SK-N-SH treated with all-trans-retinoic acid at 6 μM for 48 hours (cell line): ENCODE measurements at regions not wholly inside any gene's neighbourhood (a gene's known extent, or its start where the extent isn't known, plus 50 kb on each side); places are given as distances from the start of the nearest gene placed in this dataset.

Experiments used
- ATAC-seq: fragments of 200-7000 bp; cut with Tn5 transposase; 3 replicates; pipeline ENCODE4 v1.9.1; 2020; ENCODE audit warnings: mild to moderate bottlenecking, moderate library complexity
- ARNTL ChIP-seq: fragments of 450-650 bp; formaldehyde crosslinking; IDR thresholded peaks from 2 replicates; pipeline ENCODE4 v1.5.0; 2020; ENCODE audit warnings: low read depth, mild to moderate bottlenecking, moderate library complexity, borderline replicate concordance
- BACH2 ChIP-seq: fragments of 250-450 bp; sonication (Bioruptor Pico); IDR thresholded peaks from 2 replicates; pipeline ENCODE4 v1.9.0; 2021; ENCODE audit warnings: mild to moderate bottlenecking, borderline replicate concordance
- CREB5 ChIP-seq: fragments of 250-450 bp; sonication (Bioruptor Pico); IDR thresholded peaks from 2 replicates; pipeline ENCODE4 v1.5.1; 2020; ENCODE audit warnings: low read depth, mild to moderate bottlenecking, moderate library complexity
- CSDC2 ChIP-seq: fragments of 250-450 bp; sonication (Bioruptor Pico); IDR thresholded peaks from 2 replicates; pipeline ENCODE4 v1.5.0; 2020; ENCODE audit warnings: mild to moderate bottlenecking, moderate library complexity
- ESRRG ChIP-seq: fragments of 250-450 bp; sonication (Bioruptor Pico); IDR thresholded peaks from 2 replicates; pipeline ENCODE4 v1.6.1; 2021; ENCODE audit warnings: mild to moderate bottlenecking
- GLIS3 ChIP-seq: fragments of 250-450 bp; sonication (Bioruptor Pico); IDR thresholded peaks from 2 replicates; pipeline ENCODE4 v1.5.0; 2020; ENCODE audit warnings: mild to moderate bottlenecking, moderate library complexity
- ISL1 ChIP-seq: fragments of 250-450 bp; sonication (Bioruptor Pico); IDR thresholded peaks from 2 replicates; pipeline ENCODE4 v2.1.2; 2022; ENCODE audit warnings: mild to moderate bottlenecking, moderate library complexity
- OSR1 ChIP-seq: fragments of 250-450 bp; sonication (Bioruptor Pico); IDR thresholded peaks from 2 replicates; pipeline ENCODE4 v1.8.0; 2022; ENCODE audit warnings: moderate library complexity, mild to moderate bottlenecking, inconsistent platforms
- PATZ1 ChIP-seq: fragments of 250-450 bp; sonication (Bioruptor Pico); IDR thresholded peaks from 2 replicates; pipeline ENCODE4 v1.8.0; 2020; ENCODE audit warnings: mild to moderate bottlenecking, moderate library complexity, borderline replicate concordance
- PPARA ChIP-seq: fragments of 250-450 bp; sonication (Bioruptor Pico); IDR thresholded peaks from 2 replicates; pipeline ENCODE4 v1.5.0; 2020; ENCODE audit warnings: mild to moderate bottlenecking, borderline replicate concordance
- SNAI2 ChIP-seq: fragments of 250-450 bp; sonication (Bioruptor Pico); IDR thresholded peaks from 2 replicates; pipeline ENCODE4 v1.5.0; 2020; ENCODE audit warnings: mild to moderate bottlenecking, moderate library complexity
- TCF4 ChIP-seq: fragments of 250-450 bp; sonication (Bioruptor Pico); IDR thresholded peaks from 2 replicates; pipeline ENCODE4 v1.8.0; 2021; ENCODE audit warnings: mild to moderate bottlenecking, moderate library complexity, borderline replicate concordance
- TOX ChIP-seq: fragments of 250-450 bp; sonication (Bioruptor Pico); IDR thresholded peaks from 2 replicates; pipeline ENCODE4 v1.8.0; 2021; ENCODE audit warnings: mild to moderate bottlenecking, moderate library complexity, borderline replicate concordance
- ZC3H10 ChIP-seq: fragments of 250-450 bp; sonication (Bioruptor Pico); IDR thresholded peaks from 2 replicates; pipeline ENCODE4 v1.5.1; 2021; ENCODE audit warnings: mild to moderate bottlenecking, moderate library complexity
- ZFP3 ChIP-seq: fragments of 250-450 bp; sonication (Bioruptor Pico); IDR thresholded peaks from 2 replicates; pipeline ENCODE4 v1.5.0; 2020; ENCODE audit warnings: mild to moderate bottlenecking, moderate library complexity
- ZFP30 ChIP-seq: fragments of 450-650 bp; formaldehyde crosslinking; IDR thresholded peaks from 2 replicates; pipeline ENCODE4 v1.5.0; 2022; ENCODE audit warnings: mild to moderate bottlenecking, moderate library complexity
- ZNF565 ChIP-seq: fragments of 450-650 bp; formaldehyde crosslinking; conservative IDR thresholded peaks from 2 replicates; pipeline ENCODE4 v1.5.0; 2020; ENCODE audit warnings: low read depth, mild to moderate bottlenecking, moderate library complexity
- ZNF70 ChIP-seq: fragments of 450-650 bp; formaldehyde crosslinking; IDR thresholded peaks from 2 replicates; pipeline ENCODE4 v1.5.0; 2020; ENCODE audit warnings: mild to moderate bottlenecking, moderate library complexity
- ZNF8 ChIP-seq: fragments of 450-650 bp; formaldehyde crosslinking; IDR thresholded peaks from 2 replicates; pipeline ENCODE4 v1.5.0; 2020; ENCODE audit warnings: mild to moderate bottlenecking, moderate library complexity
- TF ChIP-seq, protein P1 (sequence below): fragments of 250-450 bp; sonication (Bioruptor Pico); IDR thresholded peaks from 2 replicates; pipeline ENCODE4 v1.5.0; 2020; ENCODE audit warnings: mild to moderate bottlenecking, moderate library complexity
- TF ChIP-seq, protein P2 (sequence below): fragments of 250-450 bp; sonication (Bioruptor Pico); IDR thresholded peaks from 2 replicates; pipeline ENCODE4 v1.8.0; 2021; ENCODE audit warnings: low read depth, mild to moderate bottlenecking, moderate library complexity, borderline replicate concordance

- no peak for TF ChIP-seq ESRRG (CRISPR knock-in tag)
- TF ChIP-seq CSDC2 (CRISPR knock-in tag), result no peak
- TF ChIP-seq, protein P1, sequence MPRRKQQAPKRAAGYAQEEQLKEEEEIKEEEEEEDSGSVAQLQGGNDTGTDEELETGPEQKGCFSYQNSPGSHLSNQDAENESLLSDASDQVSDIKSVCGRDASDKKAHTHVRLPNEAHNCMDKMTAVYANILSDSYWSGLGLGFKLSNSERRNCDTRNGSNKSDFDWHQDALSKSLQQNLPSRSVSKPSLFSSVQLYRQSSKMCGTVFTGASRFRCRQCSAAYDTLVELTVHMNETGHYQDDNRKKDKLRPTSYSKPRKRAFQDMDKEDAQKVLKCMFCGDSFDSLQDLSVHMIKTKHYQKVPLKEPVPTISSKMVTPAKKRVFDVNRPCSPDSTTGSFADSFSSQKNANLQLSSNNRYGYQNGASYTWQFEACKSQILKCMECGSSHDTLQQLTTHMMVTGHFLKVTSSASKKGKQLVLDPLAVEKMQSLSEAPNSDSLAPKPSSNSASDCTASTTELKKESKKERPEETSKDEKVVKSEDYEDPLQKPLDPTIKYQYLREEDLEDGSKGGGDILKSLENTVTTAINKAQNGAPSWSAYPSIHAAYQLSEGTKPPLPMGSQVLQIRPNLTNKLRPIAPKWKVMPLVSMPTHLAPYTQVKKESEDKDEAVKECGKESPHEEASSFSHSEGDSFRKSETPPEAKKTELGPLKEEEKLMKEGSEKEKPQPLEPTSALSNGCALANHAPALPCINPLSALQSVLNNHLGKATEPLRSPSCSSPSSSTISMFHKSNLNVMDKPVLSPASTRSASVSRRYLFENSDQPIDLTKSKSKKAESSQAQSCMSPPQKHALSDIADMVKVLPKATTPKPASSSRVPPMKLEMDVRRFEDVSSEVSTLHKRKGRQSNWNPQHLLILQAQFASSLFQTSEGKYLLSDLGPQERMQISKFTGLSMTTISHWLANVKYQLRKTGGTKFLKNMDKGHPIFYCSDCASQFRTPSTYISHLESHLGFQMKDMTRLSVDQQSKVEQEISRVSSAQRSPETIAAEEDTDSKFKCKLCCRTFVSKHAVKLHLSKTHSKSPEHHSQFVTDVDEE (CRISPR knock-in tag), result no peak
- no peak for TF ChIP-seq SNAI2 (CRISPR knock-in tag)
- no peak for TF ChIP-seq ISL1 (CRISPR knock-in tag)
- TF ChIP-seq ZNF8 (CRISPR knock-in tag), result no peak
- no peak for TF ChIP-seq TCF4
- no peak for TF ChIP-seq BACH2 (CRISPR knock-in tag)
- no peak for TF ChIP-seq CREB5
- no peak for TF ChIP-seq ZFP30 (CRISPR knock-in tag)
- no peak for TF ChIP-seq ZFP3 (CRISPR knock-in tag)
- no peak for TF ChIP-seq OSR1 (CRISPR knock-in tag)
- TF ChIP-seq ARNTL (CRISPR knock-in tag), result no peak
- TF ChIP-seq, all 23 proteins: peak for 0
- ATAC-seq, result no peak
Observed at GRCh38 chr5:116389601-116390000, 185.0 kb downstream of the SEMA6A start.

- ATAC-seq, result no peak
- TF ChIP-seq ZC3H10 (CRISPR knock-in tag), result no peak
- no peak for TF ChIP-seq PATZ1 (CRISPR knock-in tag)
- TF ChIP-seq OSR1 (CRISPR knock-in tag), result no peak
- TF ChIP-seq ZNF70 (CRISPR knock-in tag), result no peak
- TF ChIP-seq ZFP30 (CRISPR knock-in tag), result no peak
Observed at GRCh38 chr5:116388564-116389258, 185.9 kb downstream of the SEMA6A start.

DNA sequence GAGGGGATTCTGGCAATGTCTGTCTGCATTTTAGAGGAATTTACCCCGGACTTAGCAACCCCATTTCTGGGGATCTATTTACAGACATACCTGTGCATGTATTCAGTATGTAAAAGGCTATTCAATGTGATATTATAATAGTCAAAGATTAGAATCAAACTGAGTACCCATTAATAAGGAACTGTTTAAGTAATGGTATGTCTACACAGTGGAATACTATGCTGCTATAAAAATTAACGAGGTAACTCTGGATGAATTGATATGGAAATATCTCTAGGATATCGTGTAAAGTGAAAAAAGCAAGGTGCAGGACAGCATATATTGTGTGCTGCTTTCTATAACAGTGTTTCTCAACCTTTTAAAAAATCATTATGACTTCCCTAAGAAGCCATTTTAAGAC lies 186.9 kb downstream of the SEMA6A start:
- TF ChIP-seq GLIS3, result no peak
- no peak for TF ChIP-seq PPARA (CRISPR knock-in tag)
- TF ChIP-seq ISL1 (CRISPR knock-in tag), result no peak
- TF ChIP-seq ZNF8 (CRISPR knock-in tag), result peak; percentile 88
- no peak for TF ChIP-seq TOX (CRISPR knock-in tag)
- no peak for TF ChIP-seq ARNTL (CRISPR knock-in tag)
- no peak for TF ChIP-seq TCF4
- ATAC-seq, result no peak

DNA sequence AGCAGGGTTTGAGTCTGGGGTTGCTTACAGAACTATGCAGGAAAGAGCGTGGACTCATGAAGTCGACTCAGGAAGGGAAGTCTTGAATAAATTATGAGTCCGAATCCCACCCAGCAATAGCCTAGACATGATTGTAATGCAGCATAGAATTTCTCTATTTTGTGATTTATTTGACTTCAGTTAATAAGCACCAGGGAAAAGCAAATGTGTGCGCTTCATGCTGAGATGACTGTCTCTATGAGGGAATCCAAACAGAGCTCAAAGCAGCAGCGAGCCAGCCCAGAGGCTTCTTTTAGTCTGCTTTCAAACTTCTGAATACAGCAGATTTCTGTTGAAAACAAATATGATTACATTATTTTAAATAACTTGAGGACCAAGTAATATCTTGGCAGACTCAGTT lies 188.0 kb downstream of the SEMA6A start:
- no peak for ATAC-seq
- no peak for TF ChIP-seq PATZ1 (CRISPR knock-in tag)
- no peak for TF ChIP-seq GLIS3
- TF ChIP-seq, protein P2, sequence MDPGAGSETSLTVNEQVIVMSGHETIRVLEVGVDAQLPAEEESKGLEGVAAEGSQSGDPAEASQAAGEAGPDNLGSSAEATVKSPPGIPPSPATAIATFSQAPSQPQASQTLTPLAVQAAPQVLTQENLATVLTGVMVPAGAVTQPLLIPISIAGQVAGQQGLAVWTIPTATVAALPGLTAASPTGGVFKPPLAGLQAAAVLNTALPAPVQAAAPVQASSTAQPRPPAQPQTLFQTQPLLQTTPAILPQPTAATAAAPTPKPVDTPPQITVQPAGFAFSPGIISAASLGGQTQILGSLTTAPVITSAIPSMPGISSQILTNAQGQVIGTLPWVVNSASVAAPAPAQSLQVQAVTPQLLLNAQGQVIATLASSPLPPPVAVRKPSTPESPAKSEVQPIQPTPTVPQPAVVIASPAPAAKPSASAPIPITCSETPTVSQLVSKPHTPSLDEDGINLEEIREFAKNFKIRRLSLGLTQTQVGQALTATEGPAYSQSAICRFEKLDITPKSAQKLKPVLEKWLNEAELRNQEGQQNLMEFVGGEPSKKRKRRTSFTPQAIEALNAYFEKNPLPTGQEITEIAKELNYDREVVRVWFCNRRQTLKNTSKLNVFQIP (CRISPR knock-in tag), result no peak
- TF ChIP-seq ISL1 (CRISPR knock-in tag), result no peak
- TF ChIP-seq, protein P1 (CRISPR knock-in tag), result no peak
- no peak for TF ChIP-seq ZNF565
- no peak for TF ChIP-seq OSR1 (CRISPR knock-in tag)
- no peak for TF ChIP-seq TCF4
